Activated B cell treated with CpG ODN at 0.5 μM for 24 hours (primary cell): ENCODE measurements at regions not wholly inside any gene's neighbourhood (a gene's known extent, or its start where the extent isn't known, plus 50 kb on each side); places are given as distances from the start of the nearest gene placed in this dataset.

Source experiments
- ATAC-seq: fragments of 200-7000 bp; cut with Tn5 transposase; one replicate; pipeline ENCODE4 v1.10.0; 2021; ENCODE audit warnings: low read depth, mild to moderate bottlenecking, moderate library complexity
- CTCF ChIA-PET: fragments of 350-600 bp; sonication (Branson Sonifier 250); formaldehyde crosslinking; loops from one replicate; lab custom pipeline; 2021; ENCODE audit warnings: antibody characterized with exemption; lab: Charles Lee
- POLR2A ChIA-PET: fragments of 350-600 bp; sonication (Branson Sonifier 250); formaldehyde crosslinking; loops from one replicate; lab custom pipeline; 2021; ENCODE audit warnings: antibody characterized with exemption; lab: Charles Lee
- DNase-seq: peaks from one replicate; pipeline ENCODE4 v3.0.0; 2022
- H3K27ac Mint-ChIP-seq: one replicate; pipeline ENCODE4 v1.8.0; 2020; ENCODE audit warnings: mixed read lengths
- H3K27me3 Mint-ChIP-seq: one replicate; pipeline ENCODE4 v1.8.0; 2021; ENCODE audit warnings: mixed read lengths
- H3K36me3 Mint-ChIP-seq: one replicate; pipeline ENCODE4 v1.8.0; 2021; ENCODE audit warnings: low read depth, mixed read lengths
- H3K4me1 Mint-ChIP-seq: one replicate; pipeline ENCODE4 v1.8.0; 2021; ENCODE audit warnings: mixed read lengths
- H3K4me3 Mint-ChIP-seq: one replicate; pipeline ENCODE4 v1.8.0; 2020; ENCODE audit warnings: mild to moderate bottlenecking, mixed read lengths
- H3K9me3 Mint-ChIP-seq: one replicate; pipeline ENCODE4 v1.8.0; 2020; ENCODE audit warnings: mixed read lengths
- intact Hi-C: fragments of 100-400 bp; cut with micrococcal nuclease; formaldehyde crosslinking; loops from one replicate; pipeline ENCODE4 v1.15.1; 2024
- TF ChIP-seq, protein P1 (sequence below): fragments of 200-600 bp; IDR thresholded peaks from one replicate; pipeline ENCODE4 v1.8.0; 2022; ENCODE audit warnings: antibody characterized with exemption, mild to moderate bottlenecking

DNA sequence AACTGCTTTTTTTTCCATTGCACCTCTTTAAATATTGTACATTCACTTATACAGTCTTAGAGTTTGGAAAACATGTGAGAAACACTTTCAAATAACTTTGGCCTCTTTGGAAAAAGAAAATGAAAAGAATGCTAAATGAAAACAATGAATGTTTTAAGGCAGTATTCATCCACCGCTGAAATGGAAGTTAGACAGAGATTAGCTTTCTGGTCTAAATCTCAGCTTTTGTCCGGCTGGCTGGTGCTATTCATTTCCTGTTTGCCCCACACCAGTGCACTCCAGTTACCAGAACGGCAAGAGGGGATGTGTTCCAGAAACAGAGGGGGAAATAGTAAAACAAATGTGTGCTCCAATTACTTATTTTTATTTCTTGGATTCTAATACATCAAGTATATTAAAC lies 1201.3 kb downstream of the EFNB2 start:
- no peaks in the 10 kb centered on the region for H3K36me3 Mint-ChIP-seq
- CTCF ChIA-PET: no interaction called here
- H3K4me3 Mint-ChIP-seq: no peak overlapping the region
- TF ChIP-seq, protein P1, sequence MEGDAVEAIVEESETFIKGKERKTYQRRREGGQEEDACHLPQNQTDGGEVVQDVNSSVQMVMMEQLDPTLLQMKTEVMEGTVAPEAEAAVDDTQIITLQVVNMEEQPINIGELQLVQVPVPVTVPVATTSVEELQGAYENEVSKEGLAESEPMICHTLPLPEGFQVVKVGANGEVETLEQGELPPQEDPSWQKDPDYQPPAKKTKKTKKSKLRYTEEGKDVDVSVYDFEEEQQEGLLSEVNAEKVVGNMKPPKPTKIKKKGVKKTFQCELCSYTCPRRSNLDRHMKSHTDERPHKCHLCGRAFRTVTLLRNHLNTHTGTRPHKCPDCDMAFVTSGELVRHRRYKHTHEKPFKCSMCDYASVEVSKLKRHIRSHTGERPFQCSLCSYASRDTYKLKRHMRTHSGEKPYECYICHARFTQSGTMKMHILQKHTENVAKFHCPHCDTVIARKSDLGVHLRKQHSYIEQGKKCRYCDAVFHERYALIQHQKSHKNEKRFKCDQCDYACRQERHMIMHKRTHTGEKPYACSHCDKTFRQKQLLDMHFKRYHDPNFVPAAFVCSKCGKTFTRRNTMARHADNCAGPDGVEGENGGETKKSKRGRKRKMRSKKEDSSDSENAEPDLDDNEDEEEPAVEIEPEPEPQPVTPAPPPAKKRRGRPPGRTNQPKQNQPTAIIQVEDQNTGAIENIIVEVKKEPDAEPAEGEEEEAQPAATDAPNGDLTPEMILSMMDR: no peak
- no peaks in the 10 kb centered on the region for H3K27me3 Mint-ChIP-seq
- peaks cover 3% of the 10 kb centered on the region for H3K9me3 Mint-ChIP-seq
- DNase-seq: no peak
- H3K27ac Mint-ChIP-seq: no peak overlapping the region
- intact Hi-C loops: no loop called here
- POLR2A ChIA-PET: no interaction called here
- no peak for ATAC-seq
- H3K4me1 Mint-ChIP-seq: no peaks in the 10 kb centered on the region

DNA sequence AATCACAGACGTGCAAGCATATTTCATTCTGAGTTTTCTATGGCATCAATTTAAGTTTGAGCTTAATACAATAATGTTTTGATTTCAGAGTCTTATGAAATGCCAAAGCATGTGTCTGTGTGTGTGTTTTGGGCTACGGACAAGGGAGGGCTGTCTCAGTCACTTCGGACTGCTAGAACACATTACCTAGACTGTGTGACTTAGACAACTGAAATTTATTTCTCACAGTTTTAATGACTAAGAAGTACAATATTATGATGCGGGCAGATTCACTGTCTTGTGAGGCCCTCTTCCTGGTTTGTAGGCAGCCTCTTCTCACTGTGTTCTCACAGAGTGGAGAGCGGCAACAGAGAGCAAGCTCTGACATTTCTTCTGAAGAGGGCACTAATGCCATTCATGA lies 1202.0 kb downstream of the EFNB2 start:
- no peaks in the 10 kb centered on the region for H3K4me1 Mint-ChIP-seq
- intact Hi-C loops: no loop called here
- peaks cover 6% of the 10 kb centered on the region for H3K9me3 Mint-ChIP-seq
- TF ChIP-seq, protein P1: no peak
- no peak overlapping the region for H3K27ac Mint-ChIP-seq
- H3K27me3 Mint-ChIP-seq: no peaks in the 10 kb centered on the region
- no peaks in the 10 kb centered on the region for H3K36me3 Mint-ChIP-seq
- POLR2A ChIA-PET: no interaction called here
- CTCF ChIA-PET: no interaction called here
- ATAC-seq (no peak), DNase-seq (no peak)
- no peak overlapping the region for H3K4me3 Mint-ChIP-seq

DNA sequence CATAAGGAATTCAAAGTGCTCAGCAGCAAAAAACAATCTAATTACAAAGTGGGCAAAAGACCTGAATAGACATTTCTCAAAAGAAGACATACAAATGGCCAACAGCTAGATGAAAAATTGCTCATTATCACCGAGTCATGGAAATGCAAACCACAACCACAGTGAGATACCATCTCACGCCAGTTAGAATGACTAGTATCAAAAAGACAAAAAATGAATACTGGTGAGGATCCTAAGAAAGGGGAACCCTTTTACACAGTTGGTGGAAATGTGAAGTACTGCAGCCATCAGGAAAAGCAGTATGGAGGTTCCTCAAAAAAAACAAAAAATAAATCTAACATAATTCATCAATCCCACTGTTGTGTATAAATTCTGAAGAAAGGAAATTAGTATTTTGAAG lies 1206.1 kb downstream of the EFNB2 start:
- ATAC-seq: no peak
- TF ChIP-seq, protein P1: no peak
- DNase-seq: no peak
- POLR2A ChIA-PET: no interaction called here
- H3K36me3 Mint-ChIP-seq: no peaks in the 10 kb centered on the region
- no peak overlapping the region for H3K27ac Mint-ChIP-seq
- CTCF ChIA-PET: no interaction called here
- no peaks in the 10 kb centered on the region for H3K4me1 Mint-ChIP-seq
- peaks cover 4% of the 10 kb centered on the region for H3K9me3 Mint-ChIP-seq
- no peaks in the 10 kb centered on the region for H3K27me3 Mint-ChIP-seq
- no peak overlapping the region for H3K4me3 Mint-ChIP-seq
- intact Hi-C loops: no loop called here

GRCh38 chr13:105328212-105328611 lies 1207.2 kb downstream of the EFNB2 start:
- no peaks in the 10 kb centered on the region for H3K27me3 Mint-ChIP-seq
- POLR2A ChIA-PET: no interaction called here
- no peak for ATAC-seq
- no peak overlapping the region for H3K27ac Mint-ChIP-seq
- CTCF ChIA-PET: no interaction called here
- H3K36me3 Mint-ChIP-seq: no peaks in the 10 kb centered on the region
- H3K4me3 Mint-ChIP-seq: no peak overlapping the region
- H3K9me3 Mint-ChIP-seq: peaks cover 5% of the 10 kb centered on the region
- no peak for DNase-seq
- intact Hi-C loops: no loop called here
- TF ChIP-seq, protein P1: no peak
- H3K4me1 Mint-ChIP-seq: no peaks in the 10 kb centered on the region

GRCh38 chr13:105327581-105328126 lies 1207.8 kb downstream of the EFNB2 start:
- POLR2A ChIA-PET: no interaction called here
- CTCF ChIA-PET: no interaction called here
- TF ChIP-seq, protein P1: no peak
- H3K36me3 Mint-ChIP-seq: no peaks in the 10 kb centered on the region
- DNase-seq: no peak
- H3K4me1 Mint-ChIP-seq: no peaks in the 10 kb centered on the region
- H3K9me3 Mint-ChIP-seq: peaks cover 8% of the 10 kb centered on the region
- no peaks in the 10 kb centered on the region for H3K27me3 Mint-ChIP-seq
- no peak overlapping the region for H3K27ac Mint-ChIP-seq
- intact Hi-C loops: no loop called here
- no peak overlapping the region for H3K4me3 Mint-ChIP-seq
- no peak for ATAC-seq
